ENCODE measurements at regions not wholly inside any gene's neighbourhood (a gene's known extent, or its start where the extent isn't known, plus 50 kb on each side); places are given as distances from the start of the nearest gene placed in this dataset.

DNA sequence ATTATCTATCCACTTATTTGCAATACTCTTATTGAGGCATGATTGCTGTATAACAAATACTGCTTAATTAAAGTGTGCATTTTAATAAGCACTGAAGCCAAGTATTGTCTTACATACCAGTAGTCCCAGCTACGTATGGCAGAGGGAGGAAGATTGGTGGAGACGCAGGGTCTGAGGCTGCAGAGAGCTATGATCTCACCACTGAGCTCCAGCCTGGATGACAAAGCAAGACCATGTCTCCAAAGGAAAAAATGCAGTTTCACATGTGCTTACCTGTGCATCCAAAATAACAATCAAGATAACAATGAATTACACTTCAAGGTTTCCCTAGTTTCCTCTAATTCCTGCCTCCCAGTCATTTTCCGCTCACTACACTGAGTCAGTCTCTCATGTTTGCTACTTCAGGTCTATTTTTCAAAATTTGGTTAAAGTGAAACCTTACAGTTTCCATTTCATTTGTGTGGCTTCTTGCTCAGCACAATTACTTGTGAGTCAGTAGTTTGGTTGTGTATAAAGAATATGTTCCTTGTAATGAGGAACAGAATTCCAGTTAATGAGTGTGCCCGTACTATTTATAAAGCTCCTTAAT, 1250.1 kb downstream of the TMEM121 start:
- Histone ChIP-seq H3K36me3 (no peaks in the 10 kb centered on the region), H3K27ac (no peak overlapping the region), H3K4me1 (no peaks in the 10 kb centered on the region), H3K27me3 (no peaks in the 10 kb centered on the region), H3K9me3 (no peaks in the 10 kb centered on the region), H3K4me3 (no peak overlapping the region)
- intact Hi-C loops (cut with DNase I): no loop called here
- no peak for DNase-seq
- ATAC-seq: no peak
- no peak for TF ChIP-seq CTCF (IDR thresholded peaks at IDR 0.05)

GRCh38 chr14:106778986-106779385, 1252.6 kb downstream of the TMEM121 start:
- DNase-seq (no peak), ATAC-seq (no peak)
- no peaks in the 10 kb centered on the region for H3K9me3 ChIP-seq
- TF ChIP-seq CTCF (IDR thresholded peaks at IDR 0.05): no peak
- no peaks in the 10 kb centered on the region for H3K4me1 ChIP-seq
- no peaks in the 10 kb centered on the region for H3K27me3 ChIP-seq
- no peak overlapping the region for H3K27ac ChIP-seq
- H3K36me3 ChIP-seq: no peaks in the 10 kb centered on the region
- no peak overlapping the region for H3K4me3 ChIP-seq
- intact Hi-C loops (cut with DNase I): no loop called here

DNA sequence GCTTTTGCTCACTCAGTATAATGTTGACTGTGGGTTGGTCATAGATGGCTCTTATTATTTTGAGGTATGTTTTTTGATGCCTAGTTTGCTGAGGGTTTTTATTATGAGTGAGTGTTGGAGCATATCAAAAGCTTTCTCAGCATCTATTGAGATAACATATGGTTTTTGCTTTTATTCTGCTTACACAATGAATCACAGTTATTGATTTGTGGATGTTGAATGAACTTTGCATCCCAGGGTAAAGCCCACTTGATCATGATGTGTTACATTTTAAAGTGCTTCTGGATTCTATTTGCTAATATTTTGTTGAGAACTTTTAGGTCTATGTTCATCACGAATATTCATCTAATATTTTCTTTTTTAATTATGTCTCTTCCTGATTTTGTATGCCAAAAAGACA, 1260.3 kb downstream of the TMEM121 start:
- no peak for DNase-seq
- Histone ChIP-seq H3K27ac (no peak overlapping the region), H3K4me3 (no peak overlapping the region), H3K27me3 (peaks cover 0 to 23% of the 10 kb centered on the region in 2 donors), H3K9me3 (no peaks in the 10 kb centered on the region), H3K36me3 (no peaks in the 10 kb centered on the region), H3K4me1 (no peaks in the 10 kb centered on the region)
- intact Hi-C loops (cut with DNase I): no loop called here
- ATAC-seq: no peak
- TF ChIP-seq CTCF (IDR thresholded peaks at IDR 0.05): no peak

- ATAC-seq: no peak
- no peak overlapping the region for H3K27ac ChIP-seq
- no peaks in the 10 kb centered on the region for H3K9me3 ChIP-seq
These were observed 1261.2 kb downstream of the TMEM121 start for GRCh38 chr14:106787626-106788025.

DNA sequence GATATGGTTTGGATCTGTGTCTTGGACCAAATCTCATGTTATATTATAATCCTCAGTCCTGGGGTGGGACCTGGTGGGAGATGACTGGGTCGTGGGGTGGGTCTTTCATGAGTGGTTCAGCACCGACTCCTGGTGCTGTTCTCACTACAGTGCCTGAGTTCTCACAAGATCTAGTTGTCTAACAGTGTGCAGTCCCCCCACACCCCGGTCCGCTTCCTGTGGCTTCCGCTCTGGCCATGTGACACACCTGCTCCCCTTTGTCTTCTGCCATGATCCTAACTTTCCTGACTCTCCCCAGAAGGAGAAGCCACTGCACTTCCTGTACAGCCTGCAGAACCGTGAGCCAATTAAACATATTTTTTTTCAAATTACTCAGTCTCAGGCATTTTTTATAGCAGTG, 1262.2 kb downstream of the TMEM121 start:
- Histone ChIP-seq H3K27me3 (peaks cover 0 to 23% of the 10 kb centered on the region in 2 donors), H3K27ac (no peak overlapping the region), H3K4me3 (no peak overlapping the region), H3K36me3 (no peaks in the 10 kb centered on the region), H3K4me1 (no peaks in the 10 kb centered on the region), H3K9me3 (no peaks in the 10 kb centered on the region)
- no peak for ATAC-seq
- DNase-seq: no peak
- no peak for TF ChIP-seq CTCF (IDR thresholded peaks at IDR 0.05)
- intact Hi-C loops (cut with DNase I): no loop called here

More at GRCh38 chr14:106787626-106788025, 1261.2 kb downstream of the TMEM121 start:
- DNase-seq: no peak
- no peaks in the 10 kb centered on the region for H3K4me1 ChIP-seq
- H3K4me3 ChIP-seq: no peak overlapping the region
- TF ChIP-seq CTCF (IDR thresholded peaks at IDR 0.05): no peak
- intact Hi-C loops (cut with DNase I): no loop called here
- H3K27me3 ChIP-seq: peaks cover 0 to 23% of the 10 kb centered on the region in 2 donors
- H3K36me3 ChIP-seq: no peaks in the 10 kb centered on the region

All from left lung (tissue), 4 donors.